GM06990 (cell line): ENCODE measurements at regions not wholly inside any gene's neighbourhood (a gene's known extent, or its start where the extent isn't known, plus 50 kb on each side); places are given as distances from the start of the nearest gene placed in this dataset.

Experiments used
- DNase-seq: peaks from one replicate; pipeline ENCODE4 v3.0.0-alpha.2; 2011; ENCODE audit not compliant: insufficient read length; ENCODE audit errors: extremely low read depth
- H3K27me3 ChIP-seq: replicated peaks from 2 replicates; pipeline ENCODE4 v1.6.0; 2011; ENCODE audit warnings: low read length; ENCODE audit not compliant: control insufficient read depth, insufficient read depth
- H3K36me3 ChIP-seq: 2 replicates; pipeline ENCODE4 v1.5.1; 2011; ENCODE audit warnings: low read length; ENCODE audit not compliant: control insufficient read depth, insufficient read depth
- H3K4me3 ChIP-seq: replicated peaks from 2 replicates; pipeline ENCODE4 v1.5.1; 2011; ENCODE audit warnings: low read depth, mild to moderate bottlenecking, control low read depth, low read length
- TF ChIP-seq, protein P1 (sequence below): IDR thresholded peaks from 2 replicates; pipeline ENCODE4 v1.5.1; 2011; ENCODE audit warnings: low read length, control low read depth, mild to moderate bottlenecking, inconsistent platforms; ENCODE audit not compliant: insufficient read depth, poor library complexity, severe bottlenecking

DNA sequence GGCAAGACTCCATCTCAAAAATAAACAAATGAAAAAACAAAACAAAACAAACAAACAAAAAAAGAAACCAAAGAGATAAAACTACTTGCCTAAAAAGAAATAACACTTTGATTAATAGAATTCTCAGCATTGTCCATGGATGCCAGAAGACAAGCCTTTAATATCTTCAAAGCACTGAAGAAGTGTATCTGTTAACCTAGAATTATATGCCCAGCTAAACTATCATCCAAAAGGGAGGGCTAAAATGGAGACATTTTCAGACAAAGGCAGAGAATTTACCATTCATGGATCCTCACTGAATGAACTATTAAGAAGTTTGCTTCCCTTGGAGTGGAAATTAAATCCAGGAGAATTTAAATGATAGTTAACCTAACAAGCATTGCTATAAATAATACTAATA, 130.1 kb upstream of the SEC14L1 start:
- H3K36me3 ChIP-seq: no peaks in the 10 kb centered on the region
- H3K27me3 ChIP-seq: no peaks in the 10 kb centered on the region
- no peak overlapping the region for H3K4me3 ChIP-seq
- TF ChIP-seq, protein P1, sequence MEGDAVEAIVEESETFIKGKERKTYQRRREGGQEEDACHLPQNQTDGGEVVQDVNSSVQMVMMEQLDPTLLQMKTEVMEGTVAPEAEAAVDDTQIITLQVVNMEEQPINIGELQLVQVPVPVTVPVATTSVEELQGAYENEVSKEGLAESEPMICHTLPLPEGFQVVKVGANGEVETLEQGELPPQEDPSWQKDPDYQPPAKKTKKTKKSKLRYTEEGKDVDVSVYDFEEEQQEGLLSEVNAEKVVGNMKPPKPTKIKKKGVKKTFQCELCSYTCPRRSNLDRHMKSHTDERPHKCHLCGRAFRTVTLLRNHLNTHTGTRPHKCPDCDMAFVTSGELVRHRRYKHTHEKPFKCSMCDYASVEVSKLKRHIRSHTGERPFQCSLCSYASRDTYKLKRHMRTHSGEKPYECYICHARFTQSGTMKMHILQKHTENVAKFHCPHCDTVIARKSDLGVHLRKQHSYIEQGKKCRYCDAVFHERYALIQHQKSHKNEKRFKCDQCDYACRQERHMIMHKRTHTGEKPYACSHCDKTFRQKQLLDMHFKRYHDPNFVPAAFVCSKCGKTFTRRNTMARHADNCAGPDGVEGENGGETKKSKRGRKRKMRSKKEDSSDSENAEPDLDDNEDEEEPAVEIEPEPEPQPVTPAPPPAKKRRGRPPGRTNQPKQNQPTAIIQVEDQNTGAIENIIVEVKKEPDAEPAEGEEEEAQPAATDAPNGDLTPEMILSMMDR: no peak
- no peak for DNase-seq

DNA sequence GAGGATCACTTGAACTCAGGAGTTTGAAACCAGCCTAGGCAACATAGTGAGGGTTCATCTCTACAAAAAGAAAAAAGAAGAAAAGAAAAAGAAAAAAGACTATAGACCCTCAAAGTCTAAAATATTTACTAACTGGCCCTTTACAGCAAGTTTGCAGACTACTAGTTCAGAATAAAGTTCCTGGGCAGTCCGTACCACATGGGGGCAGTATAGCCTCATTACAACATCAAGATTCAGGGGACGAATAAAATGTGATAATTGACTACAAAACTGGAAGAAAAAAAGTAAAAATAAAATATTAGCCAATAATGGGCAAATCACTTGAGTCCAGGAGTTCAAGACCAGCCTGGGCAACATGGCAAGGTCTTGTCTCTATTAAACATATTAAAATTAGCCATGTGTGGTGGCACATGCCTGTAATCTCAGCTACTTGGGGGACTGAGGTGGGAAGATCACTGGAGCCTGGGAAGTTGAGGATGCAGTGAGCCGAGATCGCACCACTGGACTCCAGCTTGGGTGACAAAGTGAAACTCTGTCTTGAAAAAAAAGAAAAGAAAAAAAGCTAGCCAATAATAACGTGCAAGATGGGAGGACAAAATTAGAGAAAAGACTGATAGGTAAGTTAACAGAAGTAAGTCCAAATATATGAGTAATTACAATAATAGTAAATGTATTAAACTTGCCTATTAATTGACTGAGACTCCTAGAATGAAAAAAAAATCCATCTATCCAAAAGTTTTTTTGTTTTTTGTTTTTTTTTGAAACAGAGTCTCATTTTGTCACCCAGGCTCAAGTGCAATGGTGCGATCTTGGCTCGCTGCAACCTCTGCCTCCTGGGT, 129.4 kb upstream of the SEC14L1 start:
- H3K36me3 ChIP-seq: no peaks in the 10 kb centered on the region
- no peaks in the 10 kb centered on the region for H3K27me3 ChIP-seq
- TF ChIP-seq, protein P1: peak; percentile 59
- no peak for DNase-seq
- no peak overlapping the region for H3K4me3 ChIP-seq

DNA sequence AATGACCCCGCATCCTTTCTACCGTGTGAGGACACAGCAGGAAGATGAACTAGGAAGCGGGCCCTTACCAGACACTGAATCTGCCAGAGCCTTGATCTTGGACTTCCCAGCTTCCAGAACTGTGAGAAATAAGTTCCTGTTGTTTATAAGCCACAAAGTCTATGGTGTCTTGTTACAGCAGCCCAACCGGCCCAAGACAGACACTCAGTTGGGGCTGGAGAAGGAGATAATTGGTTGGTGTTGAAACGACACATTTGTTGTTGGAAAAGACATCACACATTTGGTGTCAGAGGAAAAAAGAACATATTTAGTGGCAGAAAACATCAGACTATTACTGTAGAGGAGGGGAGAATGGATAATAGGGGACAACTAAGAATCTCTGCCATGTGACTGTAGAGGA, 122.3 kb upstream of the SEC14L1 start:
- Histone ChIP-seq H3K4me3 (no peak overlapping the region), H3K36me3 (no peaks in the 10 kb centered on the region), H3K27me3 (no peaks in the 10 kb centered on the region)
- no peak for DNase-seq
- TF ChIP-seq, protein P1: no peak

DNA sequence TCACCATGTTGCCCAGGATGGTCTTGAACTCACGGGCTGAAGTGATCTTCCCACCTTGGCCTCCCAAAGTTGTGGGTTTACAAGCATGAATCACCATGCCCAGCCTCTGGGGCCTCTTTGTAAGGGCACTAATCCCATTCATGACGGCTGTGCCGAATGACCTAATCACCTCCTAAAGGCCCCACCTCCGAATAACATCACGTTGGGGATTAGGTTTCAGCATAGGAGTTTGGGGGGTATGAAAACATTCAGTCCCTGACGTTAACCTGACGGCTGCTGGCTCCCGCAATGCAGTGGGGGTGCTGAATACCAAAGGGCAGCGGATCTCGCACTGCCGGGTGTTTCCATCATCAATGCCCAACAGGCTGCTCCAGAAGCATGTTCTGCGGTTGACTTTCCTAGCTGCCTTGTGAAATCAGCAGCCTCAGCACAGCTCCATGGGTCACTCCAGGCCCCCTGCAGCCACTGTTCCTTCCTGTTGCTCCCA, 120.8 kb upstream of the SEC14L1 start:
- no peak for DNase-seq
- H3K27me3 ChIP-seq: no peaks in the 10 kb centered on the region
- TF ChIP-seq, protein P1: no peak

DNA sequence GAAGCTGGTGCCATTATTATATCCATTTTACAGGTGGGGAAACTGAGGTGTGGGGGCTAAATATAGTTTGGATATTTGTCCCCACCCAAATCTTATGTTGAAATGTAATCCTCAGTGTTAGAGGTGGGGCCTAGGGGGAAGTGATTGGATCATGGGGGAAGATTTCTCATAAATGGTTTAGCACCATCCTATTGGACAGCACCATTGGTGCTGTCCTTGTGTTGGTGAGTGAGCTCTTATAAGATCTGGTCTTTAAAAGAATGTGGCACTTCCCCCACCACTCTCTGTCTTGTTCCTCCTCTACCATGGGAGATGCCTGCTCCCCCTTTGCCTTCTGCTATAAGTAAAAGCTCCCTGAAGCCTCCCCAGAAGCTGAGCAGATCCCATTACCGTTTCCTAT, 119.8 kb upstream of the SEC14L1 start:
- H3K36me3 ChIP-seq: no peaks in the 10 kb centered on the region
- no peak for DNase-seq
- TF ChIP-seq, protein P1: no peak
- H3K4me3 ChIP-seq: no peak overlapping the region
- no peaks in the 10 kb centered on the region for H3K27me3 ChIP-seq

More for the DNA sequence above, 120.8 kb upstream of the SEC14L1 start:
- H3K36me3 ChIP-seq: no peaks in the 10 kb centered on the region
- no peak overlapping the region for H3K4me3 ChIP-seq
